ENCODE measurements at regions not wholly inside any gene's neighbourhood (a gene's known extent, or its start where the extent isn't known, plus 50 kb on each side); places are given as distances from the start of the nearest gene placed in this dataset.
A peak's percentile ranks its signal among the peaks of the same experiment; 100 is the strongest.

- no peaks in the 10 kb centered on the region for H3K4me1 Mint-ChIP-seq (ENCODE audit: low read depth, unreplicated experiment)
- no peaks in the 10 kb centered on the region for H3K9me3 Mint-ChIP-seq (ENCODE audit: unreplicated experiment)
- no peaks in the 10 kb centered on the region for H3K36me3 Mint-ChIP-seq (ENCODE audit: unreplicated experiment)
- H3K27me3 Mint-ChIP-seq (ENCODE audit: unreplicated experiment): no peaks in the 10 kb centered on the region
- no peak overlapping the region for H3K27ac Mint-ChIP-seq (ENCODE audit: unreplicated experiment)
- no peak for DNase-seq
- no peak for TF ChIP-seq CTCF (IDR thresholded peaks at IDR 0.05; ENCODE audit: partially characterized antibody, unreplicated experiment)
- H3K4me3 Mint-ChIP-seq (ENCODE audit: unreplicated experiment): no peak overlapping the region
Observed at GRCh38 chr12:67006610-67007009, 262.5 kb upstream of the CAND1 start.

- Mint-ChIP-seq H3K27ac (ENCODE audit: unreplicated experiment) (no peak overlapping the region), H3K27me3 (ENCODE audit: unreplicated experiment) (no peaks in the 10 kb centered on the region), H3K36me3 (ENCODE audit: unreplicated experiment) (no peaks in the 10 kb centered on the region), H3K4me3 (ENCODE audit: unreplicated experiment) (no peak overlapping the region), H3K4me1 (ENCODE audit: low read depth, unreplicated experiment) (peaks cover 7% of the 10 kb centered on the region), H3K9me3 (ENCODE audit: unreplicated experiment) (no peaks in the 10 kb centered on the region)
- no peak for TF ChIP-seq CTCF (IDR thresholded peaks at IDR 0.05; ENCODE audit: partially characterized antibody, unreplicated experiment)
- DNase-seq: no peak
Observed at GRCh38 chr12:67014642-67015041, 254.5 kb upstream of the CAND1 start.

- no peaks in the 10 kb centered on the region for H3K9me3 Mint-ChIP-seq (ENCODE audit: unreplicated experiment)
Observed at GRCh38 chr12:67018105-67018504, 251.1 kb upstream of the CAND1 start.

GRCh38 chr12:67019070-67019469, 250.1 kb upstream of the CAND1 start:
- Mint-ChIP-seq H3K27me3 (ENCODE audit: unreplicated experiment) (no peaks in the 10 kb centered on the region), H3K27ac (ENCODE audit: unreplicated experiment) (no peak overlapping the region), H3K9me3 (ENCODE audit: unreplicated experiment) (no peaks in the 10 kb centered on the region), H3K4me1 (ENCODE audit: low read depth, unreplicated experiment) (peaks cover 7% of the 10 kb centered on the region), H3K4me3 (ENCODE audit: unreplicated experiment) (no peak overlapping the region), H3K36me3 (ENCODE audit: unreplicated experiment) (no peaks in the 10 kb centered on the region)
- DNase-seq: no peak
- TF ChIP-seq CTCF (IDR thresholded peaks at IDR 0.05; ENCODE audit: partially characterized antibody, unreplicated experiment): no peak

More at GRCh38 chr12:67018105-67018504, 251.1 kb upstream of the CAND1 start:
- H3K27me3 Mint-ChIP-seq (ENCODE audit: unreplicated experiment): no peaks in the 10 kb centered on the region
- H3K4me1 Mint-ChIP-seq (ENCODE audit: low read depth, unreplicated experiment): peaks cover 7% of the 10 kb centered on the region
- H3K4me3 Mint-ChIP-seq (ENCODE audit: unreplicated experiment): no peak overlapping the region
- no peak overlapping the region for H3K27ac Mint-ChIP-seq (ENCODE audit: unreplicated experiment)
- no peaks in the 10 kb centered on the region for H3K36me3 Mint-ChIP-seq (ENCODE audit: unreplicated experiment)
- no peak for DNase-seq
- TF ChIP-seq CTCF (IDR thresholded peaks at IDR 0.05; ENCODE audit: partially characterized antibody, unreplicated experiment): no peak

GRCh38 chr12:67025543-67026114, 243.5 kb upstream of the CAND1 start:
- peak; percentile 82 for TF ChIP-seq CTCF (IDR thresholded peaks at IDR 0.05; ENCODE audit: partially characterized antibody, unreplicated experiment)
- peak; percentile 69 for DNase-seq
- no peaks in the 10 kb centered on the region for H3K36me3 Mint-ChIP-seq (ENCODE audit: unreplicated experiment)
- no peaks in the 10 kb centered on the region for H3K27me3 Mint-ChIP-seq (ENCODE audit: unreplicated experiment)
- no peak overlapping the region for H3K27ac Mint-ChIP-seq (ENCODE audit: unreplicated experiment)
- H3K4me3 Mint-ChIP-seq (ENCODE audit: unreplicated experiment): no peak overlapping the region
- H3K9me3 Mint-ChIP-seq (ENCODE audit: unreplicated experiment): no peaks in the 10 kb centered on the region
- H3K4me1 Mint-ChIP-seq (ENCODE audit: low read depth, unreplicated experiment): peaks cover 12% of the 10 kb centered on the region
